NCI-H748 (cell line): ENCODE measurements at regions not wholly inside any gene's neighbourhood (a gene's known extent, or its start where the extent isn't known, plus 50 kb on each side); places are given as distances from the start of the nearest gene placed in this dataset.

Experiments used
- DNase-seq: peaks from one replicate; lab custom pipeline; 2025; ENCODE audit not compliant: unreplicated experiment; lab: John Stamatoyannopoulos, UW

DNA sequence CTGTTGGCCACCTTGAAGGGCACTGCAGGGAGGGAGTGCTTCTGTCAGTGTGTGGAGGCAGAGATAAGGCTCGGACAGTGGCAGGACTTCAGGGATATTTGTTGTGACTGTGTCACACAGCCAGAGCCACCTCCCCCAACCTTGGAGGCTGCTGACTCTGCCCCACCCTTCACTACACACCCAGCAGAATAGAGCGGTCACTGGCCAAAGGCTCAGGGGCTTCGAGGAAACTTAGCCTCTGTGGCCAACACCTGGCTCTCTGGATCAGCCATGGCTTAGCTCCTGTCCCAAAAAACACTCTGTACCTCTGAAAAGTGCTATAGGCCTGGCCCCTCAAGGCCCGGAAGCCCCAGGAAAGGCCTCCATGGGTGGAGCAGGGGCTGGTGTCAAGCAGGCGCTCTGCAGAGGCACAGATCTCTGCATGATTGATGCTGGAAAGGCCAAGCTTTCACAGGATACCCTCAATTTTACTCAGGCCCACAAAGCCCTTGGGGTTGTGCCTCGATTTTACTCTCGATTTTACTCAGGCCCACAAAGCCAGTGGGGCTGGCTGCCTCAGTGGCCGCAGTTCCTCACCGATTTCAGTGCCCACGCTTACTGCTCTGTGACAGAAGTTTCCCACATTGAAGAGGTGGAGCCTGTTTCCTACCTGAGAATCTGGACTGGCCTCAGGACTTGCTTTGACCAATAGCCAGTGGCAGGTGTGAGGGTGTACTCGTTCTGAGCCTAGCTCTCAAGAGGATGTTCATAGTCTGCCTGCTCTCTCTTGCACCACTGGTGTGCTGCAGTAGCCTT is 113.2 kb upstream of the GPR26 start:
- no peak for DNase-seq

DNA sequence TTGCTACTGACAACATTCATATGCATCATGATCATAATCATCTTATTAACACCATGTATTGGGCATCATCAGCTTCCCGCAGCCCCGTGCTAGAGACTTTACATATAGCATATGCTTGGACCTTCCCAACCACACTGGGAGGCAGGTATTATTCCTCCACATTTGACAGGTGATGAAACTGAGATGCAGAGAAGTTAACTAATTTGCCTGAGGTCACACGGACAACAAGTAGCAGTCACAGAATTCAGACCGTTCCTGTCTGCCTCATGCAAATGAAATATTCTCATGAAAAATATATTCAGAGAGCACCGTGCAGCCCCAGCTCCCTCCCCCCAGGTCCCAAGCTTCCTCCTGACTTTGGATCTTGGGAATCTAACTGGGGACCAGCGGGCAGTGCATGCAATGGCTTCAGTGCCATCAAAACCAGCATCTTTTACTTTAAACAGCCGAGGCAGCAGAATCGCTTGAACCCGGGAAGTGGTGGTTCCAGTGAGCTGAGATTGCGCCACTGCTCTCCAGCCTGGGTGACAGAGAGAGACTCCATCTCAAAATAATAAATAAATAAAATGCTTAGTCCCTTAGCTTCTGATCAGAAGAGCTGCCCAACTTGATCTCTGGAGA is 112.2 kb upstream of the GPR26 start:
- DNase-seq: no peak

DNA sequence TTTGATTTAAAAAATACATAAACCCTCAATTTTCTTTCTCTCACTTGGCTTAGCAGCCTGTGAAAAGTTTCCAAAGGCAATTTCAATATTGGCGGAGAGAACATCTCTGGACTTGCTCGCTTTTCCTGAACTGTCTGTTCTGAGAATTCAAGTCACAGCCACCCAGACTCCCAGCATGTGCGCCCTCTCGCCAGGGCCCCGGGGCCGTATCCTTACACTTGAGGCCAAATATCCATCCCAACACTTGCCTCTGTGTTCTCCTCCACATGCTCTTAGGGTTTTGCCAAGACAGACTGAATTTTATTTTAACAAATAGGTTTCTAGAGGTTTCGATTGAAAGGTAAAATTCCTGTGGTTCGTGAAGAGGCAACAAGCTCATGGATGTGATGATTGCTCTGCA is 111.5 kb upstream of the GPR26 start:
- no peak for DNase-seq

DNA sequence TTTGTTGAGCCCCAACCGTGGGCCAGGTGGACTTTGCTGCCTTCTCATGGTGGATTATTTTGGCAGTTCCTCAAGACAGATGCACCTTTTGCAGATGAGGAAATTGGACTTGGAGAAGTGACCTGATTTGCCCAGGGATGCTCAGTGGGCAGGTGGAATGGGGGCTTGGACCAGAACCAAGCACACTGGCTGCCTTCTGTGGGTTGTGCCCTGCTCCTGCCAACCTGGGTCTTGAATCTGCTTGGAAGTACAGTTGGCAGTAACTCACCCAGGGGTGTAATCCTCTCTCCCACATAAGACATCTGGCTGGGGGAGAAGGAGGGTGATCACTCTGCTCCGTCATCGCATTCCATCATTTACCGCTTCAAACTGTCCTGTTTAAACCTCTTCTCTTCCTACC is 110.5 kb upstream of the GPR26 start:
- DNase-seq: no peak

DNA sequence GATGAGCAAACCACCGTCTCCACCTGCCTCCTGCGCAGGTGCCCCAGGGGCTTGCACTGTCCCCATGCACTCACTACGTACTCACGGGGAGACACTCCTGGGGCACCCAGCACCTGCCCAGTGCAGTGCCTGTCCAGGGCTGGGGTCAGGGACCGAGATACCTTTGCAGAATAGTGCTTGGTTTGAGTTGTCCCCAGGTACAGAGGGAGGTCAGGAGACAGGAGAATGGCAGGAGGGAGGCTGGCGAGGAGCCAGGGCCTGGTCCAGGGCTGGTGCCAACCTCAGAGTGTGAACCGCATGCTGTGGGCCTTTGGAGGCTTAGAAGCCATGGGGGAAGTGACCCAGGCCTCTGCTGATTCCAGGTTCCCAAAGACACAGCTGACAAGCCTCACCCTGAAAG is 110.1 kb upstream of the GPR26 start:
- DNase-seq: no peak

DNA sequence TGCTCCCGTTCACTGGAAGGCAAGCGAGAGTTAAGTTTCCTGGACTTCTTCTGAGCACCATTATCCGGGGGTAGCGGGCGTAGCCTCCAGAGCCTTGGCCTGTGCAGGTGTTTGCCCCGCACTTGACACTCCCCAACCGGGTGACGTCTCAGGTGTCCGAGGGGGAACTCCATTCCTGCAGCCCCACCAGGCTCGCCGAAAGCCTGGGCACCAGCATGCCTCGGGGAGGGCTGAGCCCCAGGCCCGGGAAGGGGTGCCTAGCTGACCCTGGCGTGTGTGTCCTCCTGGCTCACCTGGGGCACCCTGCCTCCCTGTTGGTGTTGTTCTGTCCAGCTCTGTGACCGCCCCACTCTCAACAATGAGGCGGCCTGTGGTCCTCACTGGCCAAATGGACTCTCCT is 109.4 kb upstream of the GPR26 start:
- DNase-seq: no peak

DNA sequence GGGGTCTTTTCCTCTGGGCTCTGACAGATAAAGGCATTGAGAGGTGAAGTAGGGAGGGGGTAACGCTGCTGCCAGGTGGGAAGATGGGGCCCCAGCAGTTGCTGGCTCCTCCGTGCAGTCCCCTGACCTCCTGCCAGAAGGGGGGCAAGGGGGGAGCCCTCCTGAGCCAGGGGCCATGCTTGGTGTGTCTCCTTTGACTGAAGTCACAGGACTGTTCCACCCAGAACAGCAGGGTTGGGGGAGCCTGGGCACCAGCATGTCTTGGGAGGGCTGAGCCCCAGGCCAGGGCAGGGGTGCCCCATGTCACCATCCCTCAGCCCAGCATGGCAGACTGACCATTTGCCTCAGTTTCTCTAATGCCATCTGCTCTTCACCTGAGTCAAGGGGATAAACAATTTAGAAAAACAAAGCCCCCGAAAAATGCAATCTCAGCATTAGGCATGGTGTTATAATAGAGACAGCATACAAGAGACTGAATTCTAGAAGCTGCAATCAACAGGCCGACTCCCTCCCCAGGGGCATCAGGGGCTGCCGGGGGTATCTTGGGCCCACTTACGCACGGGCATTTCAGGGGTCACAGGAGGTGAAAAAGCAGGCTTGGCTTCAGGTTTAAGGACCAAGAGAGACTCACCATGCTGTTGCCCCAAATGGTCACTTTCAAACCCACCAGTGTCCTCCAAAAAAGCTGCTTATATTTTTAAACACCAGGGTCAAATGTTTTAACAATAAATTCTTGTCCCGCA is 108.6 kb upstream of the GPR26 start:
- DNase-seq: no peak

DNA sequence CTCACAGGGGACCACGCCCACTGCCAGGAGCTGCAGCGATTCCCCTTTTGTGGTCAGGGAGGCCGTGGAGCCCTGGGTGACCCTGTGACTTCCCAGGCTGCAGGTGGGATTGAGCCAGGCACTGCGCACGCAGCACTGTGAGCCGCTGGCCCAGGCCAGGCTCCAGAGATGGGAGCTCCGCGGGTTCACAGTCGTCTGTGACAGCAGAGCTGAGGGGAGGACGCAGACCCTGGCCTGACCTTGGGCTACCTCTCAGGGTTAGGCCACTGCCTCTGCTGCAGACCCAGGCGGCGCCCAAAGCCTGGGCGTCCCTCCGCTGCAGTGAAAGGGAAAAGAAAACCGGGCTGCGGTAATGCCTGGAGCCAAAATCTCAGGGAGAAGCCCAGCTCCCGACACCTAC is 107.5 kb upstream of the GPR26 start:
- no peak for DNase-seq

DNA sequence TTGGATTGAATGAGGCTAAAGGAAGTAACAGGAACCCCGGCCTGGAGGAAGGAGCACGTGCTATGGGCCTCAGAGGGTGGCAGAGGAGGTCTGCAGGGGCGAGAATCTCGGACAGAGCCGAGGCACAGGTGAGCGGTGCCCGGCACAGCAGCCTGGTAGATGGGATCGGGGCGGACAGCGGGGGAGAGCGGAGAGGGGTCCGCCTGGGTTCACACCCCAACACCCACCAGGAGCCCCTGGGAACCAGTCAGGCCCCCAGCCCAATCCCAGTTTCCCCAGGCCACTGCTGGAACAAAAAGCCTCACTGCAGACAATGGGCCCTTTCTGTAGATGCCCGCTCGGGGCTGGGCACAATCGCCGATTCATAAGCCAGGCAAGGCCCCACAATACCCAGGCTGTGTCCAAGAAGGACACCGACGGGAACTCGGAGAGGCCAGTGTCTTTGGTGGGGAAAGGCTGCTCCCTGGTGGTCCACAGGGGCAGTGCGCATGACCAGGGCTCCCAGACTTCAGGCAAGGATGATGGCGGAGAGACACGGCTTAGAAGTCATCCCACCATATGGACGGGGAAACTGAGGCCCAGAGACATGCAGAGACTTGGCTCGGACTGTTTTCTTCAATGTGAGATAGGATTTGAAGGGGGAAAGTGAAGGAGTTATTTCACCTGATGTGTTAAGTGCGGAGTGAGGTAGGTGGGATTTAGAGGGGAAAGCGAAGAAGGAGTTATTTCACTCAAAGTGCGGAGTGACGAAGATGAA is 106.9 kb upstream of the GPR26 start:
- peak; percentile 71 for DNase-seq

DNA sequence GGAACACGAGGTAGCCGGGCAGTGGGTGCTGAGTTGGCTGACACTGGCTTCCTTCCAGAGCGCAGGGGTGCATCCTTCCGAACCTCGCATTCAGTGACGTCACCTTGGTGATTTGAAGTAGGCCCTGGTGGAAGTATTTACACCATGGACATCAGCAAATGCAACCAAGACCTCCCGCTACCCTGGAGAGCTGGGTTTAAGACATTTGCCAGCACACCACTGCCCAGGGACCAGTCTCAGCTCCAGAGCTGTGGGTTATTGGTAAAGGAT is 106.4 kb upstream of the GPR26 start:
- DNase-seq: no peak

DNA sequence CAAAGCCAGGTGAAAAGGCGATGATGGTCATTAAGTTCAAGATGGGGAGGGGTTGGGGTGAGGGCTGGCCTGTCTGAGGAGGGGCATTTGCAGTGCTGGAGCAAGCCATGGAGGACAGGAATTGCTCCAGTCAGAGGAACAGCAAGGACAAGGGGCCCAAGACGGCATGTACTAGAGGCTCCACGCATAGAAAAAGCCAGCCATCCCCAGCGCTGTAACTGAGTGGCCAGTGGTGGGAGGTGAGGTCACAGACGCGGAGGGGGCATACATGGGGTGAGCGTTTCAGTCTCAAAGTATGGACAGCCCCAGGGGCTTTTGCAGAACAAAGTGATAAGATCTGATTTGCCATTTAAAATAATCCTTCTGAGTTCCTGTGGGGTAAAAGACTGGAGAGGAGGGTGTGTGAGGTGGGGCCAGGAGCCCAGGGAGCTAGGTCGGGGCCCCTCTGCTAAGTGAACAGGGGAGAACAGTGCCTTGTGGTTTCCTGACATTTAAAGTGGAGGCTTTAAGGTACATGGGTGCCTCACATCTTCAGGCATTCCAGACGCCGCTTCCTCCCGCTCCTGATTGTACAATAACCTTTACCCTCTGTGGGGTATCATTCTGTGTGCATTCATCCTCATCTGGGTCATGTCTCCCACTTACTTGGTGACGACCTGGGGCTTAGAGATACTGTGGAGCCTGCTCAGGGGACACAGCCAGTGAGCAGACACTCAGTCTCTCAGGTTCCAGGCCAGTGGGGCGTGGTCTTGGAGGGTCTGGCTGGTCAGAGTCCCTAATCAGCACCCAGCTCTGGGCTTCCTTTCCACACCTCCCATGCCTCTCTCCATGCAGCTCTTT is 105.6 kb upstream of the GPR26 start:
- DNase-seq: no peak

DNA sequence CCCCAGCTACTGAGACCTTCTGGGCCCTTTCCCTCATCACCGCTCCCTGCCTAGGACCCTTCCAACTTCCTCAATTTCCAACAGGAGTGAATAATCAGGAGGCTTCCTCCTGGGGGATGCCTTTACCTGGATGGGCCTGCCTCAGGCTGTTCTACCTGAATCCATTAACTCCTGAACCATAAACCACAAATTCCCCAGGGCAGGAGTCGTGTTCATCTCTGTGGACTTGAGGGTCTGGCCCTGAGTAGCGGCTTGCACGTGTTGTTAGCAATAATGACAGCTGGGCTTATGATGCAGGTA is 105.1 kb upstream of the GPR26 start:
- no peak for DNase-seq

DNA sequence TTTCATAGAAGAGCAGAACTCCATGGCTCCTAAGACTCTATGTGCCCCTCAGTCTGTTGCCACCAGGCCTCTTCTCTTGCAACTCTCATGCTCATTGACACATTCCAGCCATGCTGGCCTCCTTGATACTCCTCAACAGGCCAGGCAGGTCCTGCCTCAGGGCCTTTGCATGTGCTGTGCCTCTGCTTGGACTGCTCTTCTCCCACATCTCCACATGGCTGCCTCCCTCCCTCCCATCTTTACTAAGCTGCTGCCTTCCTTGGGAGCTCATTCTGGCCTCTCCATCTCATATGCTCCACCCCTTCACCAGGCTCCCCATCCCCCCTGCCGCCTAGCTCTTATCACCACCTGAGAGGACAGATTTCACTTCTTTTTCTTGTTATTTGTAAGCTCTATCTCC is 103.8 kb upstream of the GPR26 start:
- DNase-seq: no peak

DNA sequence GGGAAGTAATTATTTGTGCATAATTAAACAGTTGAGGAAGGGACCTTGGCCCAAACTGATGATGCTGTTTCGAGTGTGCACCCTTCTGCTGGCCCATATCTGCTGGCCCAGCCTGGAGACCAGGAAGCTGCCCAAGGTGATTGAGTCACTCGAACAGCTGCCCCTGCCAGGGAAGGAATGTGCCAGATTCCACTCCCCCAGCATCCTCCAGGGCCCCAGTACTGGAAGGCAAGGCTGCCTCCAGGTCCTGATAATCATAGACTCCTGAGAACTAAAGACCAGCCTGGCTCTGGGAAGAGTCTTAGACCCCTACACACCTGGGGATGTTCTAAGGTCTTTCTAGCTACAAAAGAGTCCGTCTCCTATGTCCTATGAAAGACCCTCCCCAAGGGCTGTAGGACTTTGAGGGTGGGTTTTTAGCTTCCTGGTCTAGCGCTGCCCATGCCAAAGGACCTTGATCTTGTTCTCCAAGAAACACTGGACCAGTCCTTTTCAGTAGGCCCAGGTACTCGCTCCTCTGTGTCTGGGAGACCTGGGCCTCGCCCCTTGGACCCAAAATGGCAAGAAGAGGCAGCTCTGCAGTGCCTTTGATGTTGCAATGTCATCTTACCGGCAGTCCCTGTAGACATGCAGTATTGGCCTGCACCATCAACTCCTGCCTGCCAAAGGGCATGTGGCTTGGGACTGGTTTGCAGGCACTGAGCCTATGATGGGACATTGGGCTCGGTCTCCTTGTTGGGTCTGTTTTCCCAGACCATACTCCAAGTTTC is 103.2 kb upstream of the GPR26 start:
- DNase-seq: no peak

DNA sequence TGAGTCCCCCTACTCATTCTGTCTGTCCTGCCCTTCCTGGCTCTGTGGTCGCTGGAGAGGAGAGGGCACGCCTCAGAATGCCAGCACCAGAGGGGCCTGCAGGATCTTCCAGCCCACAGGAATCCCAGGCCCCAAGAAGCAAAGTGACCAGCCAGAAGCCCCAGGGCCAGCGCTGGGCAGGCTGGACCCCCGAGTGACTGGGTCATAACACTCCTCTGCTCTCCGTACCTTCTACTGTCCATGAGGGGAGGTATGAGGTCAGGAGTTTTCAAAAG is 102.6 kb upstream of the GPR26 start:
- no peak for DNase-seq

DNA sequence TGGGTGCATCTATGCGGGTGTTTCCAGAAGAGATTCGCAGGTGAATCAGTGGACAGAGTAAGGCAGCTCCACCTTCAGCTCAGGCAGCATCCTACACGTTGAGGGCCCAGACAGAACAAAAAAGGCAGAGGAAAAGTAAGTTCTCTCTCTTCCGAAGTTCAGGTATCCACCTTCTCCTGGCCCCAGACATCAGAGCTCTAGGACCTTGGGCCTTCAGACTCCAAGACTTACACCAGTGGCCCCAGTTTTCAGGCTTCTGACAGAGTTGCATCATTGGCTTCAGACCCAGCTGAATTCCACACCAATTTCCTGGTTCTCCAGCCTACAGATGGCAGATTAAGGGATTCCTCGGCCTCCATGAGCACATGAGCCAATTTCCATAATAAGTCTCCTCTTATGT is 102.2 kb upstream of the GPR26 start:
- DNase-seq: no peak

DNA sequence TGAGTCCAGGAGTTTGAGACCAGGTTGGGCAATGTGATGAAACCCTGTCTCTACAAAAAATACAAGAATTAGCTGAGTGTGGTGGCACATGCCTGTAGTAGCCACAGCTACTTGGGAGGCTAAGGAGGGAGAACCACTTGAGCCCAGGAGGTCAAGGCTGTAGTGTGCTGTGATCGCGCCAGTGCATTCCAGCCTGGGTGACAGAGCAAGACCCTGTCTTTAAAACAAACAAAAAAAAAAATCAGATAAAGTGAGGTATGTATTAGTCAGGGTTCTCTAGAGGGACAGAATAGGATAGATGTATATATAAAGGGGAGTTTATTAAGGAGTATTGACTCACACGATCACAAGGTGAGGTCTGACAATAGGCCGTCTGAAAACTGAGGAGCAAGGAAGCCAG is 101.5 kb upstream of the GPR26 start:
- no peak for DNase-seq

DNA sequence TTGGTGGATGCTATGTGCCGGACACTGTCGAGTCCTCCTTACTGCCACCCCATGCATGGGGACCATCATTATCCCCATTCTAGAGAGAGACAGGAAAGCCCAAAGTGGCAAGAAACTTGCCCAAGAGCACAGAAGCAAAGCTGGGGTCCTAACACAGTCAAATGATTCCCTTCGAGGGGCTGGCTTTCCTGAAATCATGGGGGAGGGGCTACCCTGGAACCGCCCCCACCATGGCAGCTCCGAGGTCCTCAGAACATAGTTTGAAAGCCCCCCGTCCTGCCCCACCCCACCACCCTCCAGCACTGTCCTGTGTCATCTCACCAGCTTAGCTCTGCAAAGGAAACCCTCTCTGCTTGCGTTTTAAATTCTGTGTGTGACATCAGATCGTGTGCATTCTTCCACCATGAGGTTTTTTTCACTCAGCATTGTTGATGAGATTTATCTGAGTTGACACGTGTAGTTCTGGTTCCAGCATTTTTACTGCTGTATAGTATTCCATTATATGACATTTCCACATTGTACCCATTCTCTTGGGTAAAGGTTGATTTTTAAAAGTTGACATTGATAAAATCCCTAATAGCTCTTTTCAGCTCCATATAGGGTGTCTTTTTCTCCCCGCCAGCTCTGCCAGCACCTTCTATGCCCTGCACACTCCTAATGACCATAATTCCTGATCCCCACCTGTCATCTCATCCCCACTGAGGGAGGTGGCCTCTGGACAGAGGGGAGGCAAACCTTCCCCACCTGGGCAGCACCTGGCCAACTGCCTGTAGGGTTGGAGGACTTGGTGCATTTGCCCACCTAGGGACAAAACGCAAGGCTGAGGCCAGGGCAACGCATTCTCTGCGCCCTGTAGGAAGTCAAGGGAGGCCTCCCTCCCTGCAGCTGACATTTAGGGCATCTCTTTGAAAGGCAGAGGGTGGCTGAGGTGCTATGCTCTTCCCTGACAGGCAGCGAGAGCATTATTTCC is 100.2 kb upstream of the GPR26 start:
- DNase-seq: no peak

DNA sequence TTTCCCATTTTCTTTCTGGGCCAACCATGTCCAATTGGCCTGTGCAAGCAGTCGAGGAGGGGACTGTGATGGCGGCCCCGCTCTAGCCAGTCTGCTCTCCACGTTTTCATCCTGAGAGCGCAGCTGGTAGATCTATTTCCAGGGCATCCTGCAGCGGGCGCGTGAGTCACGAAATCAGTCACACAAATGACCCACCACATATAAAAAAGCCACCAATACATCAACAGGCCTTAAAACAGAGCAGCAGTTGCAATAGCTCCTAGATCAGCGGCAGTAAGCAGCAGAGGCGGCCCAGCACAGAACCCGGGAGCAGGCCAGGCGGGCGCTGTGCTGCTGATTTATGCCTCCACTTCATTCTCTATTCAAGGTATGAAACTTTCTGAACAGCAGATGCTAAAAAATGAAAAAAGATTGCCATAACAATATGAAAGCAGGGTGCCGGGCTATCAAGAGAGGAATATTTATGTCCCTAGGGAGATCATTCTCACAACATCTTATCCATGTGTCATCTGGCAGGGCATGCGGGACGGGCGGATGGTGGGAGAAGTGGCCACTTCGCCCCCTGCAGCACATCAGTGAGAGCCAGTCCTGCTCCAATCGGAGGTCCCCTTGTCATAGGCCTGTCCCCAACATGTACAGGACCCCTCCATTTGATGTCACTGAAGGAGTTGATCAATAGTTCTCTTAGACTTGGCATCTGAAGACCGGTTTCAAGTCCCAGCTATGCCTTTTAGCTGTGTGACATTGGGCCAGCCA is 98.0 kb upstream of the GPR26 start:
- DNase-seq: no peak
